GM12872 (cell line): ENCODE measurements at regions not wholly inside any gene's neighbourhood (a gene's known extent, or its start where the extent isn't known, plus 50 kb on each side); places are given as distances from the start of the nearest gene placed in this dataset.

Source experiments
- CTCF ChIP-seq: IDR thresholded peaks from 3 replicates; pipeline ENCODE4 v1.5.1; 2011; ENCODE audit warnings: low read depth, mild to moderate bottlenecking, low read length, moderate library complexity; ENCODE audit not compliant: insufficient read depth

GRCh38 chr10:6678956-6679355, 98.9 kb upstream of the PRKCQ start:
- no peak for TF ChIP-seq CTCF

- TF ChIP-seq CTCF, result peak; percentile 83
Observed at GRCh38 chr10:6678211-6678803, 98.2 kb upstream of the PRKCQ start.

GRCh38 chr10:6674291-6674690, 94.2 kb upstream of the PRKCQ start:
- no peak for TF ChIP-seq CTCF

- no peak for TF ChIP-seq CTCF
Observed at GRCh38 chr10:6671976-6672375, 91.9 kb upstream of the PRKCQ start.

GRCh38 chr10:6669269-6669859, 89.3 kb upstream of the PRKCQ start:
- TF ChIP-seq CTCF, result peak; percentile 59; the same call in 2 of the 3 replicates

- peak; percentile 40; the same call in 2 of the 3 replicates for TF ChIP-seq CTCF
Observed at GRCh38 chr10:6667679-6668270, 87.7 kb upstream of the PRKCQ start.

- no peak for TF ChIP-seq CTCF
Observed at GRCh38 chr10:6667150-6667549, 87.1 kb upstream of the PRKCQ start.
